ENCODE measurements at regions not wholly inside any gene's neighbourhood (a gene's known extent, or its start where the extent isn't known, plus 50 kb on each side); places are given as distances from the start of the nearest gene placed in this dataset.

GRCh38 chr9:118652912-118653311 is 716.3 kb downstream of the BRINP1 start:
- 38% methylated on average over 2 of the region's 2 CpGs for WGBS (ENCODE audit: missing lambda C conversion rate)
- Histone ChIP-seq H3K9me3 (no peaks in the 10 kb centered on the region), H3K27ac (peak overlapping the region in 1 of 2 experiments; percentile 1; a peak in 1 of 6 replicates), H3K4me2 (peak overlapping the region; percentile 34; the same call in 1 of the 3 replicates), H3K4me3 (no peak overlapping the region), H3K4me1 (peaks cover 24% of the 10 kb centered on the region; the same call in 2 of the 3 replicates)
- FAIRE-seq: no peak
- ChIA-PET POLR2A (no interaction called here), CTCF (no interaction called here)
- no peak for TF ChIP-seq NFE2L2 (conservative IDR thresholded peaks at IDR 0.05; ENCODE audit: low read length)
- no peak for TF ChIP-seq ESRRA (IDR thresholded peaks at IDR 0.05; ENCODE audit: borderline replicate concordance, low read length)
- no peak for TF ChIP-seq KDM5A (IDR thresholded peaks at IDR 0.05)
- no peak for TF ChIP-seq TP53 (CRISPR knock-in tag; IDR thresholded peaks at IDR 0.05)
- no peak for TF ChIP-seq EHMT2 (IDR thresholded peaks at IDR 0.05; ENCODE audit: low read depth)
- no peak for ATAC-seq
- DNase-seq (ENCODE audit: low read depth in 1 of 2, low spot score in 1 of 2): no peak

- Histone ChIP-seq H3K27ac (no peak overlapping the region), H3K9me3 (no peaks in the 10 kb centered on the region), H3K4me2 (no peak overlapping the region), H3K4me1 (no peaks in the 10 kb centered on the region), H3K4me3 (no peak overlapping the region)
- DNase-seq (ENCODE audit: low read depth in 1 of 2, low spot score in 1 of 2) (no peak), FAIRE-seq (no peak), ATAC-seq (no peak)
- ChIA-PET POLR2A (no interaction called here), CTCF (interaction anchor here (1.4 kb wide), 1 partner anchor 12 kb away, joined by 3 read pairs; no protein-coding TSS in a partner anchor)
- WGBS (ENCODE audit: missing lambda C conversion rate): 28% methylated on average over 6 of the region's 6 CpGs
- TF ChIP-seq RAD21 (conservative IDR thresholded peaks at IDR 0.05 in 1 of 2, IDR thresholded peaks at IDR 0.05 in 1 of 2): no peak
- TF ChIP-seq SMC3 (IDR thresholded peaks at IDR 0.05): no peak
- no peak for TF ChIP-seq USF2 (IDR thresholded peaks at IDR 0.05)
- no peak for TF ChIP-seq MYC (IDR thresholded peaks at IDR 0.05; ENCODE audit: borderline replicate concordance, low read length)
- no peak for TF ChIP-seq BCL3 (IDR thresholded peaks at IDR 0.05)
- no peak for TF ChIP-seq NPAS2 (CRISPR knock-in tag; IDR thresholded peaks at IDR 0.05; ENCODE audit: borderline replicate concordance)
- no peak for TF ChIP-seq PHF8 (IDR thresholded peaks at IDR 0.05; ENCODE audit: borderline replicate concordance, low read depth)
- no peak for TF ChIP-seq RNF2 (IDR thresholded peaks at IDR 0.05; ENCODE audit: borderline replicate concordance, low read depth)
Observed at GRCh38 chr9:118659011-118659410, 710.2 kb downstream of the BRINP1 start.

- Histone ChIP-seq H3K27ac (no peak overlapping the region), H3K4me3 (no peak overlapping the region), H3K9me3 (no peaks in the 10 kb centered on the region), H3K4me2 (no peak overlapping the region), H3K4me1 (no peaks in the 10 kb centered on the region)
- 33% methylated on average over 4 of the region's 4 CpGs for WGBS (ENCODE audit: missing lambda C conversion rate)
- DNase-seq (ENCODE audit: low read depth in 1 of 2, low spot score in 1 of 2) (no peak), ATAC-seq (no peak), FAIRE-seq (no peak)
- no peak for TF ChIP-seq KDM1A (IDR thresholded peaks at IDR 0.05; ENCODE audit: low read depth)
- no peak for TF ChIP-seq CHD2 (IDR thresholded peaks at IDR 0.05; ENCODE audit: low read length, partially characterized antibody)
- TF ChIP-seq NFE2L2 (conservative IDR thresholded peaks at IDR 0.05; ENCODE audit: low read length): no peak
- TF ChIP-seq MAFK (IDR thresholded peaks at IDR 0.05; ENCODE audit: partially characterized antibody): no peak
- TF ChIP-seq MAZ (IDR thresholded peaks at IDR 0.05; ENCODE audit: borderline replicate concordance, low read depth, low read length): no peak
- TF ChIP-seq POLR2A (IDR thresholded peaks at IDR 0.05; ENCODE audit: low read length): no peak
- TF ChIP-seq EP300 (IDR thresholded peaks at IDR 0.05): no peak
- TF ChIP-seq JUNB (IDR thresholded peaks at IDR 0.05): no peak
- TF ChIP-seq HOXB5 (CRISPR knock-in tag; IDR thresholded peaks at IDR 0.05): no peak
- TF ChIP-seq HDAC2 (IDR thresholded peaks at IDR 0.05): no peak
- TF ChIP-seq PHF8 (IDR thresholded peaks at IDR 0.05; ENCODE audit: borderline replicate concordance, low read depth): no peak
- no peak for TF ChIP-seq BHLHE40 (IDR thresholded peaks at IDR 0.05; ENCODE audit: low read depth, low read length)
- no peak for TF ChIP-seq SREBF2 (IDR thresholded peaks at IDR 0.05)
- TF ChIP-seq PBX3 (IDR thresholded peaks at IDR 0.05): no peak
- CTCF ChIA-PET: interaction anchor here (0.6 to 0.7 kb wide), 2 partner anchors 413 to 417 kb away, joined by 3 read pairs; no protein-coding TSS in a partner anchor
- POLR2A ChIA-PET: no interaction called here
Observed at GRCh38 chr9:118665226-118665919, 703.9 kb downstream of the BRINP1 start.

All from A549 (cell line).